Gastroesophageal sphincter (tissue), 4 donors: ENCODE measurements at regions not wholly inside any gene's neighbourhood (a gene's known extent, or its start where the extent isn't known, plus 50 kb on each side); places are given as distances from the start of the nearest gene placed in this dataset.

Experiments used
- ATAC-seq: fragments of 150-250 bp; one replicate; pipeline ENCODE4 v1.9.1; 2016; ENCODE audit warnings: mild to moderate bottlenecking, moderate library complexity
- H3K27ac ChIP-seq, 4 donors: fragments of 200-600 bp; sonication (generic) in 3 of 4; 1 replicate in 3 of 4; 2 replicates in 1 of 4; pipeline ENCODE4 v1.5.1; 2016 to 2019
- H3K27me3 ChIP-seq: fragments of 200-600 bp; sonication (generic); one replicate; pipeline ENCODE4 v1.5.1; 2019
- H3K36me3 ChIP-seq, 2 donors: fragments of 200-600 bp; sonication (generic); one replicate each; pipeline ENCODE4 v1.5.1; 2019; ENCODE audit warnings: control low read depth in 1 of 2
- H3K4me1 ChIP-seq, 3 donors: fragments of 200-600 bp; sonication (generic); 1 replicate in 2 of 3; 2 replicates in 1 of 3; pipeline ENCODE4 v1.5.1; 2016 to 2019; ENCODE audit warnings: control low read depth in 2 of 3
- H3K4me3 ChIP-seq, 2 donors: fragments of 200-600 bp; sonication (generic); one replicate each; pipeline ENCODE4 v1.5.1; 2019; ENCODE audit warnings: mild to moderate bottlenecking in 1 of 2, moderate library complexity in 1 of 2
- H3K9me3 ChIP-seq, 3 donors: fragments of 200-600 bp; sonication (generic); one replicate each; pipeline ENCODE4 v1.5.1; 2017 to 2019; ENCODE audit warnings: control low read depth in 2 of 3
- CTCF ChIP-seq, 4 experiments: fragments of 200-600 bp in 2 of 4; fragments of 450-650 bp in 2 of 4; sonication (generic) in 1 of 4; IDR thresholded peaks; one replicate each; pipeline ENCODE4 v1.5.1; 2017 to 2019; ENCODE audit warnings: antibody characterized with exemption in 4 of 4, mild to moderate bottlenecking in 2 of 4, moderate library complexity in 2 of 4
- EP300 ChIP-seq: sonication (generic); formaldehyde crosslinking; IDR thresholded peaks from one replicate; pipeline ENCODE4 v1.6.1; 2017; ENCODE audit warnings: antibody characterized with exemption, mild to moderate bottlenecking
- POLR2A ChIP-seq, 2 donors: fragments of 450-650 bp; IDR thresholded peaks; one replicate each; pipeline ENCODE4 v1.6.1; 2017; ENCODE audit warnings: antibody characterized with exemption in 2 of 2, mild to moderate bottlenecking in 2 of 2, moderate library complexity in 1 of 2
- POLR2AphosphoS5 ChIP-seq: sonication (generic); formaldehyde crosslinking; IDR thresholded peaks from one replicate; pipeline ENCODE4 v1.6.1; 2017; ENCODE audit warnings: antibody characterized with exemption
- WGBS, 2 donors: methylation state at CpG; one replicate each; pipeline ENCODE4 v1.1.5; 2018; ENCODE audit warnings: low coverage in 1 of 2; 5-methylcytosine and 5-hydroxymethylcytosine counted together

- Histone ChIP-seq H3K9me3 (no peaks in the 10 kb centered on the region), H3K4me3 (no peak overlapping the region), H3K36me3 (no peaks in the 10 kb centered on the region), H3K4me1 (no peaks in the 10 kb centered on the region), H3K27ac (no peak overlapping the region), H3K27me3 (no peaks in the 10 kb centered on the region)
- WGBS, 2 donors, result 61 to 71% methylated on average over 2 of the region's 2 CpGs
- TF ChIP-seq POLR2AphosphoS5, result no peak
- no peak for TF ChIP-seq CTCF (IDR thresholded peaks at IDR 0.05)
- TF ChIP-seq POLR2A (IDR thresholded peaks at IDR 0.05), result no peak
- no peak for TF ChIP-seq EP300
- ATAC-seq, result no peak
Measured at GRCh38 chr3:107077391-107077790, 299.8 kb upstream of the CCDC54 start.

- Histone ChIP-seq H3K4me3 (no peak overlapping the region), H3K4me1 (no peaks in the 10 kb centered on the region), H3K36me3 (no peaks in the 10 kb centered on the region), H3K27ac (no peak overlapping the region), H3K9me3 (no peaks in the 10 kb centered on the region), H3K27me3 (no peaks in the 10 kb centered on the region)
- no peak for ATAC-seq
- TF ChIP-seq POLR2A (IDR thresholded peaks at IDR 0.05), result no peak
- TF ChIP-seq POLR2AphosphoS5, result no peak
- TF ChIP-seq EP300, result no peak
- TF ChIP-seq CTCF (IDR thresholded peaks at IDR 0.05), result no peak
- WGBS, 2 donors, result 86 to 90% methylated on average over 3 of the region's 3 CpGs
Measured at GRCh38 chr3:107082527-107082926, 294.7 kb upstream of the CCDC54 start.

- H3K4me1 ChIP-seq, result no peaks in the 10 kb centered on the region
- no peaks in the 10 kb centered on the region for H3K27me3 ChIP-seq
- H3K4me3 ChIP-seq, result no peak overlapping the region
- H3K9me3 ChIP-seq, result no peaks in the 10 kb centered on the region
- WGBS, 2 donors, result 91 to 93% methylated on average over 2 to 3 of the region's 3 CpGs
- ATAC-seq, result no peak
- H3K36me3 ChIP-seq, result no peaks in the 10 kb centered on the region
- no peak for TF ChIP-seq POLR2A (IDR thresholded peaks at IDR 0.05)
- no peak for TF ChIP-seq POLR2AphosphoS5
- TF ChIP-seq EP300, result no peak
- no peak for TF ChIP-seq CTCF (IDR thresholded peaks at IDR 0.05)
- H3K27ac ChIP-seq, result no peak overlapping the region
Measured at GRCh38 chr3:107085261-107085660, 292.0 kb upstream of the CCDC54 start.

- TF ChIP-seq POLR2AphosphoS5, result no peak
- no peak for TF ChIP-seq CTCF (IDR thresholded peaks at IDR 0.05)
- TF ChIP-seq POLR2A (IDR thresholded peaks at IDR 0.05), result no peak
- no peak for TF ChIP-seq EP300
- no peaks in the 10 kb centered on the region for H3K36me3 ChIP-seq
- ATAC-seq, result no peak
Measured at GRCh38 chr3:107092121-107092520, 285.1 kb upstream of the CCDC54 start.

GRCh38 chr3:107098864-107099263 lies 278.4 kb upstream of the CCDC54 start:
- H3K9me3 ChIP-seq, result no peaks in the 10 kb centered on the region
- no peaks in the 10 kb centered on the region for H3K36me3 ChIP-seq
- no peak overlapping the region for H3K27ac ChIP-seq
- ATAC-seq, result no peak
- H3K4me3 ChIP-seq, result no peak overlapping the region
- TF ChIP-seq CTCF (IDR thresholded peaks at IDR 0.05), result no peak
- TF ChIP-seq EP300, result no peak
- no peak for TF ChIP-seq POLR2AphosphoS5
- TF ChIP-seq POLR2A (IDR thresholded peaks at IDR 0.05), result no peak
- H3K4me1 ChIP-seq, result no peaks in the 10 kb centered on the region
- no peaks in the 10 kb centered on the region for H3K27me3 ChIP-seq

More at GRCh38 chr3:107092121-107092520, 285.1 kb upstream of the CCDC54 start:
- Histone ChIP-seq H3K4me3 (no peak overlapping the region), H3K9me3 (no peaks in the 10 kb centered on the region), H3K27me3 (no peaks in the 10 kb centered on the region), H3K27ac (no peak overlapping the region), H3K4me1 (no peaks in the 10 kb centered on the region)
- WGBS, 2 donors, result 72 to 77% methylated on average over 3 of the region's 3 CpGs
